T-cell (primary cell): ENCODE measurements at regions not wholly inside any gene's neighbourhood (a gene's known extent, or its start where the extent isn't known, plus 50 kb on each side); places are given as distances from the start of the nearest gene placed in this dataset.

ENCODE experiments used
- ATAC-seq, 4 experiments: fragments of 200-7000 bp in 3 of 4; fragments of 150-1000 bp in 1 of 4; cut with Tn5 transposase; replicated peaks in 1 of 4; 1 replicate in 3 of 4; 2 replicates in 1 of 4; pipeline ENCODE4 v1.10.0; 2021; ENCODE audit warnings: moderate library complexity in 3 of 4, mild to moderate bottlenecking in 2 of 4, moderate number of reproducible peaks in 1 of 4
- CTCF ChIA-PET, 2 donors: fragments of 300-600 bp; sonication (Branson Sonifier 250); formaldehyde crosslinking; loops; one replicate each; lab custom pipeline; 2022; ENCODE audit warnings: antibody characterized with exemption in 2 of 2; lab: Charles Lee
- POLR2A ChIA-PET, 2 donors: fragments of 300-600 bp; sonication (Branson Sonifier 250); formaldehyde crosslinking; loops; one replicate each; lab custom pipeline; 2022; ENCODE audit warnings: antibody characterized with exemption in 2 of 2; lab: Charles Lee
- DNase-seq, 35 experiments: peaks; one replicate each; pipeline versions ENCODE4 v3.0.0 to v3.0.0-alpha.2; 2013 to 2023
- H3K27ac ChIP-seq: one replicate; pipeline ENCODE4 v1.5.1; 2013; ENCODE audit warnings: low read length
- H3K27me3 ChIP-seq, 2 experiments: replicated peaks in 1 of 2; 1 replicate in 1 of 2; 2 replicates in 1 of 2; pipeline versions ENCODE4 v1.6.1 to v1.7.0; 2013; ENCODE audit warnings: low read length in 1 of 2, mixed read lengths in 1 of 2; ENCODE audit not compliant: control insufficient read depth in 2 of 2, insufficient read depth in 2 of 2; ENCODE audit errors: extremely low read depth in 1 of 2
- H3K36me3 ChIP-seq, 2 donors: 1 replicate in 1 of 2; 2 replicates in 1 of 2; pipeline versions ENCODE4 v1.6.1 to v1.7.0; 2013; ENCODE audit warnings: low read length in 1 of 2; ENCODE audit not compliant: control insufficient read depth in 2 of 2, insufficient read depth in 1 of 2; ENCODE audit errors: extremely low read depth in 1 of 2
- H3K4me1 ChIP-seq, 2 experiments: 1 replicate in 1 of 2; 2 replicates in 1 of 2; pipeline versions ENCODE4 v1.6.1 to v1.7.0; 2013; ENCODE audit warnings: low read length in 2 of 2, mixed read lengths in 1 of 2; ENCODE audit not compliant: insufficient read depth in 2 of 2, control insufficient read depth in 1 of 2; ENCODE audit errors: extremely low read depth in 1 of 2
- H3K4me3 ChIP-seq, 2 donors: 1 replicate in 1 of 2; 2 replicates in 1 of 2; pipeline versions ENCODE4 v1.5.1 to v1.7.0; 2013; ENCODE audit warnings: mild to moderate bottlenecking in 2 of 2, low read length in 1 of 2, moderate library complexity in 1 of 2; ENCODE audit not compliant: control insufficient read depth in 1 of 2; ENCODE audit errors: extremely low read depth in 1 of 2
- H3K9me3 ChIP-seq: 2 replicates; pipeline ENCODE4 v1.7.0; 2013
- H3K27ac Mint-ChIP-seq, 2 donors: one replicate each; pipeline ENCODE4 v1.8.0; 2020 to 2021; ENCODE audit warnings: mild to moderate bottlenecking in 2 of 2, mixed read lengths in 2 of 2
- H3K27me3 Mint-ChIP-seq, 2 donors: one replicate each; pipeline ENCODE4 v1.8.0; 2021 to 2022; ENCODE audit warnings: mixed read lengths in 2 of 2
- H3K36me3 Mint-ChIP-seq: one replicate; pipeline ENCODE4 v1.8.0; 2021; ENCODE audit warnings: mixed read lengths
- H3K4me1 Mint-ChIP-seq, 3 donors: one replicate each; pipeline ENCODE4 v1.8.0; 2020 to 2022; ENCODE audit warnings: mixed read lengths in 3 of 3, mild to moderate bottlenecking in 1 of 3
- H3K4me3 Mint-ChIP-seq, 3 donors: one replicate each; pipeline ENCODE4 v1.8.0; 2020 to 2022; ENCODE audit warnings: mild to moderate bottlenecking in 3 of 3, mixed read lengths in 3 of 3, moderate library complexity in 3 of 3
- H3K9me3 Mint-ChIP-seq, 3 donors: one replicate each; pipeline ENCODE4 v1.8.0; 2020 to 2022; ENCODE audit warnings: mixed read lengths in 3 of 3
- WGBS: methylation state at CpG from one replicate; pipeline ENCODE4 v1.1.5; 2013; ENCODE audit warnings: missing lambda C conversion rate; ENCODE audit not compliant: insufficient coverage; 5-methylcytosine and 5-hydroxymethylcytosine counted together

- no peak overlapping the region for H3K27ac ChIP-seq
- Mint-ChIP-seq H3K27ac (no peak overlapping the region), H3K4me3 (no peak overlapping the region), H3K27me3 (peaks cover 40 to 56% of the 10 kb centered on the region in 2 donors), H3K4me1 (no peaks in the 10 kb centered on the region), H3K36me3 (no peaks in the 10 kb centered on the region), H3K9me3 (no peaks in the 10 kb centered on the region)
- H3K4me3 ChIP-seq: no peak overlapping the region
- peaks cover 9 to 48% of the 10 kb centered on the region in 2 experiments for H3K27me3 ChIP-seq
- H3K36me3 ChIP-seq: no peaks in the 10 kb centered on the region
- H3K9me3 ChIP-seq: no peaks in the 10 kb centered on the region
- DNase-seq: no peak
- 88% methylated on average over 3 of the region's 4 CpGs for WGBS
- H3K4me1 ChIP-seq: no peaks in the 10 kb centered on the region
- CTCF ChIA-PET: no interaction called here
- no peak for ATAC-seq
- POLR2A ChIA-PET: no interaction called here
Observed at GRCh38 chr19:30236587-30236986, 135.6 kb upstream of the ZNF536 start.

GRCh38 chr19:30237140-30237539 lies 135.0 kb upstream of the ZNF536 start:
- no peak overlapping the region for H3K4me3 ChIP-seq
- H3K27ac Mint-ChIP-seq: no peak overlapping the region
- ATAC-seq: no peak
- peaks cover 9 to 47% of the 10 kb centered on the region in 2 experiments for H3K27me3 ChIP-seq
- no peaks in the 10 kb centered on the region for H3K4me1 ChIP-seq
- no peaks in the 10 kb centered on the region for H3K36me3 Mint-ChIP-seq
- H3K4me1 Mint-ChIP-seq: no peaks in the 10 kb centered on the region
- no peak for DNase-seq
- no peaks in the 10 kb centered on the region for H3K36me3 ChIP-seq
- no peaks in the 10 kb centered on the region for H3K9me3 Mint-ChIP-seq
- H3K9me3 ChIP-seq: no peaks in the 10 kb centered on the region
- no peak overlapping the region for H3K27ac ChIP-seq
- H3K27me3 Mint-ChIP-seq: peaks cover 37 to 54% of the 10 kb centered on the region in 2 donors
- CTCF ChIA-PET: no interaction called here
- WGBS: no CpG with 5 or more reads among the region's 5 CpGs
- POLR2A ChIA-PET: no interaction called here
- H3K4me3 Mint-ChIP-seq: no peak overlapping the region

DNA sequence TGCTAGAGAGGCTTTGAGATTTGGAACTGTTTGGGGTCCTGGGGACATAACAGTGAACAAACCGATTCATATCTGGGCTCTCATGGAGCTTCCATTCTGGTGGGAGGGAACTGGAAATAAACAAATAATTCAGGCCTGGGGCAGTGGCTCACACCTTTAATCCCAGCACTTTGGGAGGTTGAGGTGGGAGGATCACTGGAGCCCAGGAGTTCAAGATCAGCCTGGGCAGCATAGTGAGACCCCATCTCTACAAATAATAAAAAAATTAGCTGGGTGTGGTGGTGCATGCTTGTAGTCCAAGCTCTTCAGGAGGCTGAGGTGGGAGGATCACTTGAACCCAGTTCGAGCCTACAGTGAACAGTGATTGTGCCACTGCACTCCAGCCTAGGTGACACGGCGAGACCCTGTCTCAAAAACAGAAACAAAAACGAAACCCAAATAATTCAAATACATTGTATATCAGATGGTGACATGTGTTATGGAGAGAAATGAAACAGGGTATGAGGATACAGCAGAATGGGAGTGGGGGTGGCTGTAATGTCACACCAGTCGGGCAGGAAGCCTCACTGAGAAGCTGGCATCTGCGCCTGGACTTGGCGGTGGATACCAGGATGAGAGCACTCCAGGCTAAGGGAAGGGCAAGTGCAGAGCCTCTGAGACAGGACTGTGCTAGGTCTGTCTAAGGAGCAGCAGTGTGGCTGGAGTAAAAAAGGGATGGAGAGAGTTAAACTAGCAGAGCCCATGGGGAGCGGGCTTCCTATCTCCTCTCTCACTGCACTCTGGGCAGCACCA lies 131.1 kb upstream of the ZNF536 start:
- Histone ChIP-seq H3K4me3 (no peak overlapping the region), H3K27me3 (peaks cover 5 to 29% of the 10 kb centered on the region in 2 experiments), H3K36me3 (no peaks in the 10 kb centered on the region), H3K27ac (no peak overlapping the region), H3K4me1 (no peaks in the 10 kb centered on the region), H3K9me3 (no peaks in the 10 kb centered on the region)
- peaks cover 21 to 22% of the 10 kb centered on the region in 2 donors for H3K27me3 Mint-ChIP-seq
- H3K9me3 Mint-ChIP-seq: no peaks in the 10 kb centered on the region
- H3K4me3 Mint-ChIP-seq: no peak overlapping the region
- H3K4me1 Mint-ChIP-seq: no peaks in the 10 kb centered on the region
- ChIA-PET POLR2A (no interaction called here), CTCF (no interaction called here)
- no peaks in the 10 kb centered on the region for H3K36me3 Mint-ChIP-seq
- no peak for ATAC-seq
- DNase-seq: no peak
- no peak overlapping the region for H3K27ac Mint-ChIP-seq
- 92% methylated on average over 4 of the region's 9 CpGs for WGBS

DNA sequence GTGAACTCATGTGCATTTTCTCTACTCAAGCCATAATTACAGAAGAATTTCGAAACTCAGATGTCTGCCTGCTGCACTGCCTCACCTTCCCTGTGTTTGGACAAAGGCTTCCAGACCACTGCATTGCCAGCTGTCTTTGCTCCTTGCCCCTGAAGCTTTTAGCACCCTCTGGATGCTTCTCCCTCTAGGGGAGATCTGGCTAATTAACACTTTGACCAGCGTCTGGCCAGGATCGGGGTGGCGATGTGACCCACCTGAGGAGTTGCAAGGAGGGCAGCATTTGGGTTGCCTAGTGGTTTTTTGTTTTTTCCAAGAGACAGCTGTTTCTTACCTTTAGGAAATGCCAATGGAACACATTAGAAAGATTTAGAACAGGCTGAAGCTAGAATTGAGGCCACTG lies 127.7 kb upstream of the ZNF536 start:
- no peak overlapping the region for H3K4me3 ChIP-seq
- CTCF ChIA-PET: no interaction called here
- ATAC-seq (no peak), DNase-seq (no peak)
- POLR2A ChIA-PET: no interaction called here
- H3K36me3 ChIP-seq: no peaks in the 10 kb centered on the region
- H3K4me3 Mint-ChIP-seq: no peak overlapping the region
- no peak overlapping the region for H3K27ac Mint-ChIP-seq
- H3K36me3 Mint-ChIP-seq: no peaks in the 10 kb centered on the region
- no peaks in the 10 kb centered on the region for H3K9me3 ChIP-seq
- WGBS: 20% methylated on average over 1 of the region's 4 CpGs
- no peak overlapping the region for H3K27ac ChIP-seq
- peaks cover 0 to 7% of the 10 kb centered on the region in 2 donors for H3K27me3 Mint-ChIP-seq
- no peaks in the 10 kb centered on the region for H3K4me1 Mint-ChIP-seq
- H3K27me3 ChIP-seq: peaks cover 0 to 14% of the 10 kb centered on the region in 2 experiments
- no peaks in the 10 kb centered on the region for H3K9me3 Mint-ChIP-seq
- H3K4me1 ChIP-seq: no peaks in the 10 kb centered on the region

DNA sequence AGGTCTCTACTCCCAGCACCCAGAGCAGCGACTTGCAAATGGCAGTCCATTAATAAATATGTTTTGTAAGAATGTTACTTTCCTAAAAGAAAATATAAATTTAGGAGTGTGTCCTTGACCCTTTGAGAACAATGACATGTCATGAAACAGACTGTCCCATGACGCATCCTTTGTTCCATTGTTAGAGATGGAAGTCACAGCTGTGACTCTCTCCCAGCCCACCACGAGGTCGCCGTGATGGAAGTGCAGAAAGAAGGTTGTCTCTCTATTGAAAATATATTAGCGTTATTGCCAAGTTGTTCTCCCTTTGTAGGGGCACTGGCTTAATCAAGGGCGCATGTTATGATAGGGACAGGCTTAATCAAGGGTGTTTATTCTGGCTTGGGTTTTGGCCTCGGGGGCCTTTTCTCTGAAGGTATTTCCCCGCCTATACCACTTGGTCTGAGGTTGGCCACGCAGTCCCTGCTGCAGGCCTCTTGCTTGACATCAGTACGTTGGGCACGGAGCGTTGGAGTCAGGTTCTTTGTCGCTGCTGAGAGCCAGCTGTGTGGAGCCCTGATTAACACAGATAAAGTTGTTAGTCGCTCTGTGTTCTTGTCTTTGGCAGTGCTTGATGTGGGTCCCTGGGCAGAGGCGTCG lies 126.7 kb upstream of the ZNF536 start:
- WGBS: 83% methylated on average over 10 of the region's 17 CpGs
- no peaks in the 10 kb centered on the region for H3K36me3 Mint-ChIP-seq
- no peak for ATAC-seq
- ChIA-PET CTCF (no interaction called here), POLR2A (no interaction called here)
- no peak overlapping the region for H3K27ac ChIP-seq
- no peaks in the 10 kb centered on the region for H3K4me1 ChIP-seq
- no peak overlapping the region for H3K27ac Mint-ChIP-seq
- no peak overlapping the region for H3K4me3 Mint-ChIP-seq
- H3K27me3 Mint-ChIP-seq: peaks cover 2 to 11% of the 10 kb centered on the region in 2 donors
- H3K9me3 ChIP-seq: no peaks in the 10 kb centered on the region
- no peaks in the 10 kb centered on the region for H3K4me1 Mint-ChIP-seq
- H3K9me3 Mint-ChIP-seq: no peaks in the 10 kb centered on the region
- H3K4me3 ChIP-seq: no peak overlapping the region
- no peak for DNase-seq
- peaks cover 0 to 13% of the 10 kb centered on the region in 2 experiments for H3K27me3 ChIP-seq
- no peaks in the 10 kb centered on the region for H3K36me3 ChIP-seq

- Mint-ChIP-seq H3K36me3 (no peaks in the 10 kb centered on the region), H3K27me3 (peaks cover 29 to 34% of the 10 kb centered on the region in 2 donors), H3K27ac (no peak overlapping the region), H3K9me3 (no peaks in the 10 kb centered on the region), H3K4me1 (no peaks in the 10 kb centered on the region), H3K4me3 (no peak overlapping the region)
- no peak overlapping the region for H3K4me3 ChIP-seq
- ATAC-seq: no peak
- peaks cover 3 to 17% of the 10 kb centered on the region in 2 experiments for H3K27me3 ChIP-seq
- CTCF ChIA-PET: no interaction called here
- no peak overlapping the region for H3K27ac ChIP-seq
- POLR2A ChIA-PET: no interaction called here
- WGBS: 80% methylated on average over 2 of the region's 4 CpGs
- no peak for DNase-seq
- H3K36me3 ChIP-seq: no peaks in the 10 kb centered on the region
- no peaks in the 10 kb centered on the region for H3K9me3 ChIP-seq
- H3K4me1 ChIP-seq: no peaks in the 10 kb centered on the region
Observed at GRCh38 chr19:30249911-30250310, 122.3 kb upstream of the ZNF536 start.
